CD4-positive, alpha-beta T cell treated with Interleukin-6 at 100 ng/mL for 8 hours (primary cell): ENCODE measurements at regions not wholly inside any gene's neighbourhood (a gene's known extent, or its start where the extent isn't known, plus 50 kb on each side); places are given as distances from the start of the nearest gene placed in this dataset.

Experiments
- DNase-seq: peaks from one replicate; pipeline ENCODE4 v3.0.0-alpha.2; 2020; ENCODE audit warnings: mixed read lengths, low spot score

GRCh38 chr18:76546436-76546835 lies 51.4 kb upstream of the ZNF516 start:
- DNase-seq = no peak

GRCh38 chr18:76546088-76546435 lies 51.0 kb upstream of the ZNF516 start:
- no peak for DNase-seq

GRCh38 chr18:76545433-76546087 lies 50.5 kb upstream of the ZNF516 start:
- DNase-seq = no peak

GRCh38 chr18:76544511-76545345 lies 49.7 kb upstream of the ZNF516 start:
- no peak for DNase-seq
